ENCODE measurements at regions not wholly inside any gene's neighbourhood (a gene's known extent, or its start where the extent isn't known, plus 50 kb on each side); places are given as distances from the start of the nearest gene placed in this dataset.

GRCh38 chr2:75820693-75821092, 110.0 kb upstream of the GCFC2 start:
- ChIA-PET POLR2A (no interaction called here), CTCF (no interaction called here)
- Mint-ChIP-seq H3K4me1 (peaks cover 7% of the 10 kb centered on the region), H3K27me3 (ENCODE audit: low read depth) (peaks cover 4% of the 10 kb centered on the region; the same call in 1 of the 2 replicates), H3K36me3 (peaks cover 11% of the 10 kb centered on the region), H3K27ac (no peak overlapping the region), H3K9me3 (peaks cover 48% of the 10 kb centered on the region), H3K4me3 (no peak overlapping the region)
- ATAC-seq: no peak
- no peak for TF ChIP-seq ZNF317 (CRISPR knock-in tag; IDR thresholded peaks at IDR 0.05; ENCODE audit: borderline replicate concordance, low read depth)
- no peak for TF ChIP-seq ELF4 (CRISPR knock-in tag; IDR thresholded peaks at IDR 0.05; ENCODE audit: low read depth)
- no peak for TF ChIP-seq TEAD4 (CRISPR knock-in tag; IDR thresholded peaks at IDR 0.05)
- no peak for TF ChIP-seq PRDM15 (CRISPR knock-in tag; IDR thresholded peaks at IDR 0.05)
- no peak for TF ChIP-seq NR2C2 (CRISPR knock-in tag; IDR thresholded peaks at IDR 0.05)
- TF ChIP-seq NFATC4 (CRISPR knock-in tag; IDR thresholded peaks at IDR 0.05): no peak
- no peak for DNase-seq (ENCODE audit: low spot score)

- Mint-ChIP-seq H3K27ac (no peak overlapping the region), H3K4me1 (no peaks in the 10 kb centered on the region), H3K27me3 (ENCODE audit: low read depth) (no peaks in the 10 kb centered on the region), H3K4me3 (no peak overlapping the region), H3K36me3 (no peaks in the 10 kb centered on the region), H3K9me3 (no peaks in the 10 kb centered on the region; the same call in 1 of the 2 replicates)
- ChIA-PET CTCF (no interaction called here), POLR2A (no interaction called here)
- TF ChIP-seq ZBTB21 (CRISPR knock-in tag; IDR thresholded peaks at IDR 0.05; ENCODE audit: borderline replicate concordance) (no peak), RELA (CRISPR knock-in tag; IDR thresholded peaks at IDR 0.05; ENCODE audit: borderline replicate concordance) (no peak), GABPB1 (CRISPR knock-in tag; IDR thresholded peaks at IDR 0.05) (no peak), NFATC4 (CRISPR knock-in tag; IDR thresholded peaks at IDR 0.05) (no peak), EMX1 (CRISPR knock-in tag; IDR thresholded peaks at IDR 0.05) (no peak), CBFB (CRISPR knock-in tag; IDR thresholded peaks at IDR 0.05; ENCODE audit: low read depth) (no peak), STAT6 (CRISPR knock-in tag; conservative IDR thresholded peaks at IDR 0.05; ENCODE audit: low read depth) (no peak), ATF3 (CRISPR knock-in tag; conservative IDR thresholded peaks at IDR 0.05) (no peak), JUN (CRISPR knock-in tag; IDR thresholded peaks at IDR 0.05) (no peak), HMGA2 (CRISPR knock-in tag; IDR thresholded peaks at IDR 0.05) (no peak), USF1 (CRISPR knock-in tag; IDR thresholded peaks at IDR 0.05) (no peak), ZNF232 (CRISPR knock-in tag; IDR thresholded peaks at IDR 0.05) (no peak), ZNF121 (CRISPR knock-in tag; IDR thresholded peaks at IDR 0.05) (no peak), NR3C1 (CRISPR knock-in tag; conservative IDR thresholded peaks at IDR 0.05; ENCODE audit: low read depth) (no peak)
- DNase-seq (ENCODE audit: low spot score): no peak
- no peak for ATAC-seq
Measured at GRCh38 chr2:75810611-75811330, 100.1 kb upstream of the GCFC2 start.
